Testis (tissue), 2 donors: ENCODE measurements at regions not wholly inside any gene's neighbourhood (a gene's known extent, or its start where the extent isn't known, plus 50 kb on each side); places are given as distances from the start of the nearest gene placed in this dataset.
A peak's percentile ranks its signal among the peaks of the same experiment; 100 is the strongest.

ENCODE experiments used
- DNase-seq: peaks from one replicate; pipeline ENCODE4 v3.0.0-alpha.2; 2019
- H3K27ac ChIP-seq, 2 donors: fragments of 200-600 bp; sonication (generic); one replicate each; pipeline ENCODE4 v1.5.1; 2019
- H3K27me3 ChIP-seq: fragments of 200-600 bp; sonication (generic); one replicate; pipeline ENCODE4 v1.5.1; 2019
- H3K36me3 ChIP-seq: fragments of 200-600 bp; sonication (generic); one replicate; pipeline ENCODE4 v1.5.1; 2017; ENCODE audit warnings: low read depth; ENCODE audit errors: missing control alignments
- H3K4me1 ChIP-seq: fragments of 200-600 bp; sonication (generic); one replicate; pipeline ENCODE4 v1.5.1; 2019
- H3K4me3 ChIP-seq, 2 donors: fragments of 200-600 bp; sonication (generic); one replicate each; pipeline ENCODE4 v1.5.1; 2017 to 2019
- H3K9me3 ChIP-seq: fragments of 200-600 bp; sonication (generic); one replicate; pipeline ENCODE4 v1.5.1; 2017
- CTCF ChIP-seq, 3 experiments: fragments of 450-650 bp in 2 of 3; fragments of 200-600 bp in 1 of 3; sonication (generic) in 1 of 3; IDR thresholded peaks; one replicate each; pipeline ENCODE4 v1.5.1; 2016 to 2019; ENCODE audit warnings: antibody characterized with exemption in 3 of 3, mild to moderate bottlenecking in 2 of 3, moderate library complexity in 1 of 3
- POLR2A ChIP-seq: fragments of 450-650 bp; IDR thresholded peaks from one replicate; pipeline ENCODE4 v1.6.1; 2017; ENCODE audit warnings: antibody characterized with exemption, mild to moderate bottlenecking, moderate library complexity
- WGBS, 2 donors: methylation state at CpG; one replicate each; pipeline ENCODE4 v1.1.5; 2018; 5-methylcytosine and 5-hydroxymethylcytosine counted together
- intact Hi-C: fragments of 100-400 bp; cut with DNase I; formaldehyde crosslinking; loops from one replicate; pipeline ENCODE4 v1.15.1; 2023; ENCODE audit warnings: low total_unique reads

GRCh38 chr5:174425271-174425963 lies 299.0 kb upstream of the MSX2 start:
- peak; percentile 31 for DNase-seq
- intact Hi-C loops: loop anchor here (10.0 kb wide), 1 partner anchor 369 kb away; no protein-coding TSS in a partner anchor
- WGBS, 2 donors: 46 to 47% methylated on average over 6 of the region's 6 CpGs

GRCh38 chr5:174425964-174426290 lies 298.5 kb upstream of the MSX2 start:
- H3K4me3 ChIP-seq: no peak overlapping the region
- intact Hi-C loops: loop anchor here (10.0 kb wide), 1 partner anchor 369 kb away; no protein-coding TSS in a partner anchor
- H3K27ac ChIP-seq: no peak overlapping the region
- WGBS, 2 donors: 47 to 57% methylated on average over 5 of the region's 5 CpGs
- H3K27me3 ChIP-seq: no peaks in the 10 kb centered on the region
- no peaks in the 10 kb centered on the region for H3K36me3 ChIP-seq
- H3K9me3 ChIP-seq: no peaks in the 10 kb centered on the region
- TF ChIP-seq CTCF (IDR thresholded peaks at IDR 0.05) (no peak), POLR2A (no peak)
- no peak for DNase-seq
- peaks cover 15% of the 10 kb centered on the region for H3K4me1 ChIP-seq

More at GRCh38 chr5:174425271-174425963, 299.0 kb upstream of the MSX2 start:
- H3K4me3 ChIP-seq: no peak overlapping the region
- no peaks in the 10 kb centered on the region for H3K27me3 ChIP-seq
- H3K9me3 ChIP-seq: no peaks in the 10 kb centered on the region
- TF ChIP-seq CTCF (IDR thresholded peaks at IDR 0.05) (no peak), POLR2A (no peak)
- H3K36me3 ChIP-seq: no peaks in the 10 kb centered on the region
- no peak overlapping the region for H3K27ac ChIP-seq
- peaks cover 15% of the 10 kb centered on the region for H3K4me1 ChIP-seq

GRCh38 chr5:174426388-174426787 lies 298.0 kb upstream of the MSX2 start:
- no peaks in the 10 kb centered on the region for H3K36me3 ChIP-seq
- no peak for DNase-seq
- H3K4me1 ChIP-seq: peaks cover 15% of the 10 kb centered on the region
- H3K4me3 ChIP-seq: no peak overlapping the region
- WGBS, 2 donors: 87 to 94% methylated on average over 1 of the region's 1 CpG
- intact Hi-C loops: loop anchor here (10.0 kb wide), 1 partner anchor 368 kb away; no protein-coding TSS in a partner anchor
- TF ChIP-seq CTCF (IDR thresholded peaks at IDR 0.05): no peak
- no peak overlapping the region for H3K27ac ChIP-seq
- H3K27me3 ChIP-seq: no peaks in the 10 kb centered on the region
- no peaks in the 10 kb centered on the region for H3K9me3 ChIP-seq

GRCh38 chr5:174426851-174427250 lies 297.5 kb upstream of the MSX2 start:
- no peak overlapping the region for H3K27ac ChIP-seq
- no peaks in the 10 kb centered on the region for H3K27me3 ChIP-seq
- peaks cover 15% of the 10 kb centered on the region for H3K4me1 ChIP-seq
- no peak overlapping the region for H3K4me3 ChIP-seq
- intact Hi-C loops: loop anchor here (10.0 kb wide), 1 partner anchor 368 kb away; no protein-coding TSS in a partner anchor
- no peaks in the 10 kb centered on the region for H3K36me3 ChIP-seq
- no peaks in the 10 kb centered on the region for H3K9me3 ChIP-seq
- no peak for DNase-seq
- TF ChIP-seq CTCF (IDR thresholded peaks at IDR 0.05) (no peak), POLR2A (no peak)
- WGBS, 2 donors: 87 to 95% methylated on average over 4 of the region's 4 CpGs

GRCh38 chr5:174427304-174427703 lies 297.1 kb upstream of the MSX2 start:
- 77 to 82% methylated on average over 5 of the region's 5 CpGs for WGBS, 2 donors
- Histone ChIP-seq H3K27ac (no peak overlapping the region), H3K4me3 (no peak overlapping the region), H3K27me3 (no peaks in the 10 kb centered on the region), H3K4me1 (peaks cover 15% of the 10 kb centered on the region), H3K9me3 (no peaks in the 10 kb centered on the region), H3K36me3 (no peaks in the 10 kb centered on the region)
- DNase-seq: no peak
- no peak for TF ChIP-seq CTCF (IDR thresholded peaks at IDR 0.05)
- no peak for TF ChIP-seq POLR2A
- intact Hi-C loops: loop anchor here (10.0 kb wide), 1 partner anchor 367 kb away; no protein-coding TSS in a partner anchor
